Sigmoid colon (tissue), 6 donors: ENCODE measurements at regions not wholly inside any gene's neighbourhood (a gene's known extent, or its start where the extent isn't known, plus 50 kb on each side); places are given as distances from the start of the nearest gene placed in this dataset.

Experiments
- DNase-seq: peaks from one replicate; pipeline ENCODE4 v3.0.0-alpha.2; 2019
- H3K27ac ChIP-seq, 4 donors: fragments of 200-600 bp; sonication (generic); one replicate each; pipeline ENCODE4 v1.5.1; 2016 to 2019; ENCODE audit warnings: mild to moderate bottlenecking in 1 of 4
- H3K27me3 ChIP-seq, 3 donors: fragments of 200-600 bp; sonication (generic); one replicate each; pipeline ENCODE4 v1.5.1; 2019; ENCODE audit warnings: mild to moderate bottlenecking in 1 of 3
- H3K36me3 ChIP-seq, 4 donors: fragments of 200-600 bp; sonication (generic); one replicate each; pipeline ENCODE4 v1.5.1; 2016 to 2019
- H3K4me1 ChIP-seq, 4 donors: fragments of 200-600 bp; sonication (generic); one replicate each; pipeline ENCODE4 v1.5.1; 2017 to 2019
- H3K4me3 ChIP-seq, 4 donors: fragments of 200-600 bp; sonication (generic); one replicate each; pipeline ENCODE4 v1.5.1; 2017 to 2019; ENCODE audit warnings: mild to moderate bottlenecking in 2 of 4, moderate library complexity in 1 of 4
- H3K9me3 ChIP-seq, 4 donors: fragments of 200-600 bp in 3 of 4; sonication (generic) in 3 of 4; one replicate each; pipeline versions ENCODE4 v1.5.1 to v1.6.1; 2013 to 2019
- CTCF ChIP-seq, 4 experiments: fragments of 450-650 bp in 3 of 4; fragments of 200-600 bp in 1 of 4; IDR thresholded peaks; one replicate each; pipeline ENCODE4 v1.5.1; 2016 to 2019; ENCODE audit warnings: antibody characterized with exemption in 4 of 4, mild to moderate bottlenecking in 3 of 4, moderate library complexity in 2 of 4
- EP300 ChIP-seq, 4 donors: sonication (generic); formaldehyde crosslinking; IDR thresholded peaks; one replicate each; pipeline ENCODE4 v1.6.1; 2017; ENCODE audit warnings: antibody characterized with exemption in 4 of 4
- POLR2A ChIP-seq, 2 donors: fragments of 450-650 bp; IDR thresholded peaks; one replicate each; pipeline ENCODE4 v1.6.1; 2016; ENCODE audit warnings: antibody characterized with exemption in 2 of 2, mild to moderate bottlenecking in 2 of 2, moderate library complexity in 2 of 2
- POLR2AphosphoS5 ChIP-seq, 4 donors: sonication (generic); formaldehyde crosslinking; IDR thresholded peaks; one replicate each; pipeline ENCODE4 v1.6.1; 2017; ENCODE audit warnings: antibody characterized with exemption in 4 of 4
- WGBS, 2 donors: extraction: QIAGEN DNeasy Blood & Tissue Kit; methylation state at CpG; one replicate each; pipeline ENCODE4 v1.1.7; 2013; 5-methylcytosine and 5-hydroxymethylcytosine counted together
- intact Hi-C: fragments of 100-400 bp; cut with DNase I; formaldehyde crosslinking; loops from one replicate; pipeline ENCODE4 v1.15.1; 2023
- donor health status: healthy with polysubstance abuse.
- donor health status: healthy.

DNA sequence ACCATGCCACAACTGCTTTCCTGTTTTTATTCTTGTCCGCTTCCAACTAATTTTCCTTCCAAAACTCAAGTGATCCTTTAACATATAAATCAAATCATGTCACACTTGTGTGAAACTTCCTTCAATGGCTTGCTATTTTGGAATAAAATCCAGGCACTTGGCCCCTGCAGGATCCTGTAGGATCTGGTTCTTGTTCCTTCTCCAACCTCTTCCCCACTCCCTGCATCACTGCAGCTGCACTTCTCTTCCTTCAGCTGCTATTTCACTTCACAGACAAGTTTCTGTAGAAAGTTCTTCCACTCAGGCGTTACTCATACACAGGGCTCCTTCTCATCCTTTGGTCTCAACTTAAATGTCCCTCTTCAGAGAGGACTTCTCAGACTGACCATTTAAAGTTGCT lies 239.7 kb upstream of the BTG1 start:
- H3K36me3 ChIP-seq = no peaks in the 10 kb centered on the region
- no peaks in the 10 kb centered on the region for H3K9me3 ChIP-seq
- no peak overlapping the region for H3K4me3 ChIP-seq
- peaks cover 0 to 6% (median 0%) of the 10 kb centered on the region in 4 donors for H3K4me1 ChIP-seq
- WGBS, 2 donors = 93 to 94% methylated on average over 2 of the region's 2 CpGs
- H3K27me3 ChIP-seq = no peaks in the 10 kb centered on the region
- TF ChIP-seq CTCF (IDR thresholded peaks at IDR 0.05) (no peak), EP300 (IDR thresholded peaks at IDR 0.05) (no peak), POLR2AphosphoS5 (IDR thresholded peaks at IDR 0.05) (no peak), POLR2A (IDR thresholded peaks at IDR 0.05) (no peak)
- intact Hi-C loops = no loop called here
- DNase-seq = no peak
- no peak overlapping the region for H3K27ac ChIP-seq

DNA sequence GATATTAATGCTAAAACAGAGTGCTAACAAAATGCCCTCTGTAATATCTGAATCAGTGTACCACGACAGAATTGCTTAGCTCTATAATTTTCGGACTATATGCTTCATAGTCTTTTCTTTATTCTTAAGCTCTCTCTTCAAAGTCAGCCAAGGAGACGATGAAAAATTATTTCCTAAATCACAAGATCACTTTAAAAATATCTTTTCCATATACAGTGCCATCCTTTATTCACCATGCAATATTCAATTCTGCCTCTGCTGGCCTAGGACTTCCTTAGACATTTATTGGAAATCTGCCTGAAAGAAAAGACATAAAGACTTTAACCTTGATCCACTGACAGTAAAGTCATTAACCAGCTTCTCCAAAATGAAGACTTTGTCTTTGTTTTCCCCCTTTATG lies 238.9 kb upstream of the BTG1 start:
- Histone ChIP-seq H3K4me3 (no peak overlapping the region), H3K27me3 (no peaks in the 10 kb centered on the region), H3K4me1 (peaks cover 0 to 6% (median 0%) of the 10 kb centered on the region in 4 donors), H3K27ac (no peak overlapping the region), H3K9me3 (no peaks in the 10 kb centered on the region), H3K36me3 (no peaks in the 10 kb centered on the region)
- WGBS, 2 donors = 83 to 91% methylated on average over 3 of the region's 3 CpGs
- intact Hi-C loops = no loop called here
- TF ChIP-seq POLR2A (IDR thresholded peaks at IDR 0.05) = no peak
- no peak for TF ChIP-seq POLR2AphosphoS5 (IDR thresholded peaks at IDR 0.05)
- TF ChIP-seq EP300 (IDR thresholded peaks at IDR 0.05) = no peak
- no peak for TF ChIP-seq CTCF (IDR thresholded peaks at IDR 0.05)
- no peak for DNase-seq

- no peak overlapping the region for H3K4me3 ChIP-seq
- no peak for DNase-seq
- TF ChIP-seq CTCF (IDR thresholded peaks at IDR 0.05) = no peak
- no peak for TF ChIP-seq EP300 (IDR thresholded peaks at IDR 0.05)
- TF ChIP-seq POLR2AphosphoS5 (IDR thresholded peaks at IDR 0.05) = no peak
- no peak for TF ChIP-seq POLR2A (IDR thresholded peaks at IDR 0.05)
- no peak overlapping the region for H3K27ac ChIP-seq
- intact Hi-C loops = no loop called here
- H3K36me3 ChIP-seq = no peaks in the 10 kb centered on the region
- peaks cover 0 to 6% (median 0%) of the 10 kb centered on the region in 4 donors for H3K4me1 ChIP-seq
- H3K27me3 ChIP-seq = no peaks in the 10 kb centered on the region
- H3K9me3 ChIP-seq = no peaks in the 10 kb centered on the region
- 96 to 99% methylated on average over 3 of the region's 3 CpGs for WGBS, 2 donors
Measured at GRCh38 chr12:92382383-92382878, 236.8 kb upstream of the BTG1 start.

- H3K4me3 ChIP-seq = no peak overlapping the region
- intact Hi-C loops = no loop called here
- H3K4me1 ChIP-seq = peaks cover 0 to 6% (median 0%) of the 10 kb centered on the region in 4 donors
- no peak overlapping the region for H3K27ac ChIP-seq
- H3K36me3 ChIP-seq = no peaks in the 10 kb centered on the region
- TF ChIP-seq CTCF (IDR thresholded peaks at IDR 0.05) = no peak
- TF ChIP-seq POLR2A (IDR thresholded peaks at IDR 0.05) = no peak
- no peak for TF ChIP-seq POLR2AphosphoS5 (IDR thresholded peaks at IDR 0.05)
- no peak for TF ChIP-seq EP300 (IDR thresholded peaks at IDR 0.05)
- no peaks in the 10 kb centered on the region for H3K9me3 ChIP-seq
- no peaks in the 10 kb centered on the region for H3K27me3 ChIP-seq
- no peak for DNase-seq
Measured at GRCh38 chr12:92381856-92382255, 236.2 kb upstream of the BTG1 start.
